Psoas muscle (tissue), 7 donors: ENCODE measurements at regions not wholly inside any gene's neighbourhood (a gene's known extent, or its start where the extent isn't known, plus 50 kb on each side); places are given as distances from the start of the nearest gene placed in this dataset.

Source experiments
- ATAC-seq, 4 donors: fragments of 200-7000 bp; cut with Tn5 transposase; one replicate each; pipeline ENCODE4 v1.9.1; 2020; ENCODE audit warnings: moderate library complexity in 3 of 4, mild to moderate bottlenecking in 2 of 4
- DNase-seq, 2 donors: peaks; one replicate each; pipeline ENCODE4 v3.0.0-alpha.2; 2020
- H3K27ac ChIP-seq: fragments of 200-600 bp; one replicate; pipeline ENCODE4 v1.8.0; 2022
- H3K27me3 ChIP-seq, 3 donors: fragments of 200-600 bp in 1 of 3; one replicate each; pipeline versions ENCODE4 v1.6.1 to v1.8.0; 2013 to 2022; ENCODE audit warnings: low read length in 2 of 3, mild to moderate bottlenecking in 2 of 3, moderate library complexity in 1 of 3; ENCODE audit not compliant: insufficient read depth in 3 of 3
- H3K36me3 ChIP-seq, 2 donors: fragments of 200-600 bp in 1 of 2; one replicate each; pipeline versions ENCODE4 v1.6.1 to v1.8.0; 2013 to 2022; ENCODE audit warnings: low read depth in 1 of 2, mild to moderate bottlenecking in 1 of 2, moderate library complexity in 1 of 2; ENCODE audit not compliant: insufficient read depth in 1 of 2
- H3K4me1 ChIP-seq: fragments of 200-600 bp; one replicate; pipeline ENCODE4 v1.8.0; 2022
- H3K4me3 ChIP-seq: fragments of 200-600 bp; one replicate; pipeline ENCODE4 v1.8.0; 2022; ENCODE audit warnings: mild to moderate bottlenecking
- H3K9me3 ChIP-seq: fragments of 200-600 bp; one replicate; pipeline ENCODE4 v1.8.0; 2022
- CTCF ChIP-seq: fragments of 200-600 bp; IDR thresholded peaks from one replicate; pipeline ENCODE4 v1.8.0; 2022; ENCODE audit warnings: antibody characterized with exemption
- WGBS, 3 donors: extraction: QIAGEN DNeasy Blood & Tissue Kit; methylation state at CpG; one replicate each; pipeline versions ENCODE4 v1.1.6 to v1.1.7; 2013; 5-methylcytosine and 5-hydroxymethylcytosine counted together
- intact Hi-C, 2 donors: fragments of 100-400 bp; cut with DNase I; formaldehyde crosslinking; loops; one replicate each; pipeline versions ENCODE4 v1.11.0 to v1.14.2; 2022
- donor health status: healthy with polysubstance abuse.
- donor health status: DM: no; HTN: no; CAD: no; lungs with moderate emphysema.
- donor health status: Bipolar disorder and iron deficiency.
- donor health status: healthy.
- donor health status: DM: yes; HTN: yes; CAD: no.
- donor health status: DM: no; HTN: no; CAD: no.
- donor health status: DM: yes; HTN: yes; CAD: no.

- Histone ChIP-seq H3K4me3 (no peak overlapping the region), H3K9me3 (no peaks in the 10 kb centered on the region), H3K36me3 (no peaks in the 10 kb centered on the region), H3K27me3 (no peaks in the 10 kb centered on the region), H3K4me1 (no peaks in the 10 kb centered on the region), H3K27ac (no peak overlapping the region)
- ATAC-seq (no peak), DNase-seq (no peak)
- TF ChIP-seq CTCF, result no peak
- intact Hi-C loops, result no loop called here
- 71 to 75% (median 73%) methylated on average over 10 of the region's 10 CpGs for WGBS, 3 donors
These were observed 295.1 kb upstream of the CDYL start for GRCh38 chr6:4480788-4481735.

GRCh38 chr6:4478098-4478497, 298.1 kb upstream of the CDYL start:
- H3K36me3 ChIP-seq, result no peaks in the 10 kb centered on the region
- 89 to 94% (median 91%) methylated on average over 3 of the region's 3 CpGs for WGBS, 3 donors
- ATAC-seq, result no peak
- intact Hi-C loops, result no loop called here
- H3K27me3 ChIP-seq, result no peaks in the 10 kb centered on the region
- no peaks in the 10 kb centered on the region for H3K4me1 ChIP-seq
- no peaks in the 10 kb centered on the region for H3K9me3 ChIP-seq
- no peak for DNase-seq
- H3K4me3 ChIP-seq, result no peak overlapping the region
- TF ChIP-seq CTCF, result no peak
- no peak overlapping the region for H3K27ac ChIP-seq

GRCh38 chr6:4474810-4475209, 301.4 kb upstream of the CDYL start:
- TF ChIP-seq CTCF, result no peak
- Histone ChIP-seq H3K4me3 (no peak overlapping the region), H3K27ac (no peak overlapping the region), H3K4me1 (no peaks in the 10 kb centered on the region), H3K9me3 (no peaks in the 10 kb centered on the region), H3K27me3 (no peaks in the 10 kb centered on the region), H3K36me3 (no peaks in the 10 kb centered on the region)
- WGBS, 3 donors, result 87 to 98% (median 96%) methylated on average over 4 of the region's 4 CpGs
- intact Hi-C loops, result no loop called here
- DNase-seq, result no peak
- no peak for ATAC-seq

- ATAC-seq, result peak in 2 of 4 donors; percentile 61 to 62
These were observed 303.1 kb upstream of the CDYL start for GRCh38 chr6:4472969-4473642.

More at GRCh38 chr6:4472969-4473642, 303.1 kb upstream of the CDYL start:
- Histone ChIP-seq H3K4me1 (no peaks in the 10 kb centered on the region), H3K36me3 (no peaks in the 10 kb centered on the region), H3K4me3 (no peak overlapping the region), H3K27me3 (no peaks in the 10 kb centered on the region), H3K27ac (no peak overlapping the region), H3K9me3 (no peaks in the 10 kb centered on the region)
- WGBS, 3 donors, result 45 to 65% (median 55%) methylated on average over 6 of the region's 6 CpGs
- TF ChIP-seq CTCF, result no peak
- intact Hi-C loops, result no loop called here
- no peak for DNase-seq
